HG02938 (cell line): ENCODE measurements at regions not wholly inside any gene's neighbourhood (a gene's known extent, or its start where the extent isn't known, plus 50 kb on each side); places are given as distances from the start of the nearest gene placed in this dataset.
"Not testable (repeated sequence)": the region's sequence is repeated elsewhere in the genome, so short reads cannot be mapped to it uniquely, and the experiment has no call there.

Source experiments
- ATAC-seq: cut with Tn5 transposase; IDR thresholded peaks from one replicate; pipeline ENCODE4 v1.9.1; 2021; ENCODE audit warnings: mild to moderate bottlenecking, moderate library complexity; ENCODE audit not compliant: unreplicated experiment

DNA sequence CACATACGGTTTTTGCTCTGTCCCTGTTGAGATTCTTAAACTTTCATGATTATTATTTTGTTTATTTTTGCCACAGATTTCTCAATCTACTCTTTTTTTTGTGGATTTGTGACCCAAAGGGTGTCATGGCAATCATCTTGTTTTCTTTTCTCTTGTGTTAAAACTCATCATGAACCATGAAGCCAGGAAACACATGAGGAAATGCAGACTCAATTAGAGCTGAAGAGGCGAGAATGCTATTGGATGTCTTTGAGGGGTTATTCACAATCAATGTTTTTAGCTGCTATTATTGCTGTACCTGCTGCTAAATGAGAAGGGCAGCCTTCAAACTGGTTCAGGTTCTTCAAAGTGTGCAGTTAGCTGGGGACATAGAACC is 99.5 kb upstream of the MMADHC start:
- no peak for ATAC-seq

DNA sequence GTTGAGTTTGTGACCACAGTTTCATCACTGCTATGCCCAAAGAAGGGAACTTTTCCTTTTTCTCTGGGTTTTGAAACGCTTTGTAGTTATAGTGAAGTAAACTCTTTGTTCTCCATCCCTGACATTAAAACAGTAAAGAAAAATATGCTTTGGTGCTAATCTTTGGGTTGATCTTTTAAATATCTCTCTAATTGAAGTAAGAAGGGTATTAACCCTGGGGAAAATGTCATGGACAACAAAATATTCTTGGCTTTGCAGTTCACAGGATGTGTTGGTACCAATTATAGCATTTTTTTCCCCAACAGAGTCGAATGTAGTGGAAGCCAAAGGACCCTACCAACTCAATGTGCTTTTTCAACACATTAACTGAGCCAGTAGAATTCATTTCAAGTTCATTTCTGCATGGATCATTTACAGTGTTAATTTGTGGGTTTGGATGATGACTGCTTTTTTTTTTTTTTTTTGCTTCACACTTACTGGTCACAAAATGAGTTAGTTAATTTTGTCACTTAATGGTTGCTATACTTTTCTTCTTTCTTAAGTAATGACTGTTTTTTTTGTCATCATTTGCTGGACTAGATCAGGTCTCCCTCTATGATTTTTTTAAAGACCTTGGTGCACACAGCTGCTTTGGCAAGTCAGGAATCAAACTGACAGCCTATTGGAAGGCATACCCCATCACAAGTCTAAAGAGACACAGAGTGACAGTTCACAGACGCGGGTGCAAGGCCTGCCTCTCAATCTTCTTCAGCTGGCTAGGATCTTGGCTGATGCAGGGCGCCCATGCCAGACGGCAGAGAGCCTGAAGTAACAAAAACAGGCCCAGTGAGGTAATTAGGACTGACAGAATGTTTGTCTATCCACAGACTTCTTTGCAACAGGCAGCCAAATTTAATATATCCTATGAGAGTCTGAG is 98.8 kb upstream of the MMADHC start:
- ATAC-seq: no peak

DNA sequence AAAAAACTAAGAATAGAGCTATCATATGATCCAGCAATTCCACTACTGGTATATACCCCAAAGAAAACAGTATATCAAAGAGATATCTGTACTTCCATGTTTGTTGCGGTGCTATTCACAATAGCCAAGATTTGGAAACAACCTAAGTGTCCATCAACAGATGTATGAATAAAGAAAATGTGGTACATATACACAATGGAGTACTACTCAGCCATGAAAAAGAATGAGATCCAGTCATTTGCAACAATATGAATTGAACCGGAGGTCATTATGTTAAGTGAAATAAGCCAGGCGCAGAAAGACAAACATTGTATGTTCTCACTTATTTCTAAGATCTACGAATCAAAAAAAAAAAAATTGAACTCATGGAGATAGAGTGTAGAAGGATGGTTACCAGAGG is 97.8 kb upstream of the MMADHC start:
- not testable (repeated sequence) for ATAC-seq

DNA sequence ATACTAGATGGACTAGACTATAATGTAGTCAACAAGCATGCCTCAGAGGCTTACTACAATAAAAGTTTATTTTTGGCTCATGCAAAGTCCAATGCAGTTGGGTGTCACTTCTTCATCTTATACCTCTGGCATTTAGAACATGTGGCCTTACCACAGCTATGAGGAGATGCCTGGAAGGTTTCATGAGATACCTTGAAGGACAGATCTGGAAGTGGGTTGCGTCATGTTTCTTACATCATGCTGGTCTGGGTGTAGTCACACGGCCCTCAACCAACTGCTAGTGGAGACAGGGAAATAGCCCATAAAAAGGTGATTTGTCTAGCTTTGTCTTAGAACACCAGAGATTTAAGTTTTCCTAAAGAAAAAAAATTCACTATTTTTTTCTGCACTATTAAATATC is 91.7 kb upstream of the MMADHC start:
- no peak for ATAC-seq

DNA sequence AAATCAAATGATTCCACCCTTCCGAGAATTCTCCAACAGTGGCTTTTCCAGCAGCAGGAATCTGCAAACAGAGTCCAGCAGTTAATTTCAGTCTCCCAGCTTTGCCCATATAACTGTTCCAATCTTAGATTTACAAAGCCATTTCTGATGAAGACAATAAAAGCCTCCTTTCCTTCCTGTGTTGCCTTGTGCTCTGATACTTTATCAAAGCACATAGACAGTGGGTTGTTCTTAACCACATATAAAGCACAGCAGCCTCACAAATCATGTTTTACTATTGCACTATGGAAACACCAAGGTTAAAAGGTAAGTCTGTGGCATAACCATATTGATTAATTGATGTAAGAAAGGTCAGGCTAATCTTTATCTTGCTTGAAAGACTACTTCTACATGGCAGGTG is 89.8 kb upstream of the MMADHC start:
- ATAC-seq: no peak

DNA sequence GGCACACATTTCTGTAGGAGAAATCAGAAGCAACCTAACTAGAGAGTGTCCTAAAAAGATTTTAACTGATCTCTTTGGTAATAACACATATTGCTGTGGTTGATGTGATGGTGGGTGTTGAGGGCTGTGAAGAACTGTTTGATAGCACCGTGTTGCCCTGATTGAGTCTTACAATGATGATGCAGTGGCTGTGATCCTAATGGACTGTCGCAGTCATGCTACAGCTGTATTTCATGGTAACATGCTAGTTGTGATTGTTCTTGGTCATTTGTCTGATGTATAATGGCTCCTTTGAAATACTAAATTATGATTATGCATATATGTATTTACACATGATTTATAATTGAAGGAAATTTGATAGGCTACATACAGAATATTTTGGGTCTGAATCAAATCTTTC is 82.5 kb upstream of the MMADHC start:
- ATAC-seq: no peak

DNA sequence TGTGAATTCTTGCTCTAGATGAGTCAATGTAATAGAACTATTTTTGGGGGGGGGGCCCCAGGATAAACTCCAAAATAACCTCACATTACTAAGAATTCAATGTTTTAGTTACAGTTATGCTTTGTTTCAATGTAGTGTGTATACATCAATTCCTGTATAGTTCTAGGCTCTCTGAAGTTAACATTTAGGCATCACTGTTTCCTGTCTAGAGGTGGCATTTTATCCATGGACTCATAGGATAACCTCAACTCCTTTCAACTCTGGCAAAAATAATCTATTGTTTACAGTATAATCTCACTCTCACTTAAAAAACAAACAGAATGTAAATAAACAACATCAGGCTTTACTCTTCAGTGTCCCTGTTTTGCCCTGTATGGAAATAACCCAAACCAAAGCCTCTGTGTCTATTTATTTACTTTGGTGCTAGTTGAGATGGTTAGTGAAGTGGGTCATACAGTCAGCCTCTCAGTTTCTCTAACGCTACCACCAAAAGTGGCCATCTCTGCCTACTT is 79.3 kb upstream of the MMADHC start:
- no peak for ATAC-seq

DNA sequence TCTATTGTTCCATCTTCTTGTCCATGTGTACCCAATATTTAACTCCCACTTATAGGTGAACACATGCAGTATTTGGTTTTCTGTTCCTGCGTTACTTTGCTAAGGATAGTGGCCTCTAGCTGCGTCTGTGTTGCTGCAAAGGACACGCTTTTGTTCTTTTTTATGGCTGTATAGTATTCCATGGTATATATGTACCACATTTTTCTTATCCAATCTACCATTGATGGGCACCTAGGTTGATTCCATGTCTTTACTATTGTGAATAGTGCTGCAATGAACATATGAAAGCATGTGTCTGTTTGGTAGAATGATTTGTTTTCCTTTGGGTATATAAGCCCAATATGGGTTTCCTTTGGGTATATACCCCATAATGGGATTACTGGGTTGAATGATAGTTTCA is 77.3 kb upstream of the MMADHC start:
- ATAC-seq: no peak

DNA sequence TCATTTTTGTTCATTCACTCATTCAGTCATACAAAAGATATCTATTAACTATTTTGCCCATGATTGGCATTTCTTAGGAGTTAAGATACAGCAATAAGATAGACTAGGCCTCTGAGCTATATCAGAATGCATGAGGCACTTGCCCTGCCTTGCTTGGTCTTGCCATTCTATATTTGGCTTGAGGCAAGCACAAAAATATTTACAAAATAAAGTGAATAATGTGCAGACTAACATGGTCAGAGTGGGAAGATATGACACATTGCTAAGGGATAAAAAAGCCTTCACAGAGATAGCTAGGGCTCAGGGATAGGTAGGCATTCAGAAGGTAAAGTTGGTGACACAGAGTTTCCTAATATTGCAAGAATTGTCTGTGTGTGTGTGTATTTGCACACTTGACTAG is 75.0 kb upstream of the MMADHC start:
- no peak for ATAC-seq

DNA sequence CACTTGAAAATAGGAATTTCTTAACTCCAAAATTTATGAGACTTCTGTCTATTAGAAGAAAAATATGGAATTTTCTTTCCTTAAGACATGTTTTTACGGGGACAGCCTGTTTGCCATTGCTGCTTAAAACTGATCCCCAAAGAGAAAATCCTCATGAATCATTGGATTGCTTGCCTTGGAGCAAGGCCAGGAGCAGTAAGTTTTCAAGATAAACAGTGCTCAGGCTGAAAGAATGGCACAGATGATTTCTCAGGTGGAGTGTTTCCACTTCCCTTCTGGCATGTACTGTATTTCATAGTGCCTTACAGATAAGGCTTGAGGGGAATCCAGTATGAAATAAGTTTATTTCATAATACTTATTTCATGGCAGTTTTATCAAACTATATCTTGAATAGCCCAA is 74.3 kb upstream of the MMADHC start:
- no peak for ATAC-seq

DNA sequence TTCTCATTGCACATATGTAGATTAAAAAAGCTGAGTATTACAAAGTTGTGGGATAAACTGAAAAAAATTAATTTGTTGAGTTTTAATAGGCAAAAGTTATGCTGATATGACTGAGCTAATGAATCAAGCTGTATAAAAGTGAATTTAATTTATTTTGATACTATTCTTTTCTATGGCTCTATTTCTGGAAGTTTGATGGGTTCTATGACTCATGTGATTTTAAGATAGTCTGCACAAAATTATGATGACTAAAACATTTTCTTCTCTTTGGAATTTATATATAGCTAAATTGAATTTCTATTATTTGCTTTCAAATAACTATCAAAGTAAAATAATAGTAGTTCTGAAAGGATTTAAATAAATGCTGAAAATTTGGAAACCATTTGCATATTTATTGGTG is 71.0 kb upstream of the MMADHC start:
- ATAC-seq: no peak

DNA sequence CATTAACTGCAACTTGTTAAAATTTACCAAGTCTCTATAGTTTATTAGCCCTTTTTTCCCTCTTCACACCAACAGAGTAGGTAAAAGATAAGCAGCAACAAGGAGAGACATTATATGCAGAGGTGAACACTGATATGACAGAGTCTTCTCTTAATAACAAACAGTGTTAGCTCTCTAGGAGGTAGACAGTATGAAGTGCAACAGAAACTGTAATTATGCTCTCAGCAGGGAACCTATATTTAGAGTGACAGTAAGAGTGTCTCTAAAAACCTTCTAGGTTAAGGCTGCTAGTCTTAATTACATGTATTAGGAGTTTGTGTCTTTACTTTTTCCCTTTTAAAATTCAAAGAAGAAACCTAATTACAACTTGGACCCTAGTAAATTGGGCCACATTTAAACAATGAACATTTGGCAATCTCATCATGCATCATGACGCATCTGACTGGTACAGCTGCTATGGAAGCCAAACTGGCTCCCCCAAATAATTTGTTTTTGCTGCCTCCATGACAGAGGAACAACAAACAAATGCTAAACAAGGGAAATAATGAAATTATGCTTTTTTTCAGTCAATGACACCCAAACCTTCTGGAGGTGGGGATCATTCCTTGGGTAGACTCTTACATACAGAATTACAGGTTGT is 69.9 kb upstream of the MMADHC start:
- ATAC-seq: no peak

DNA sequence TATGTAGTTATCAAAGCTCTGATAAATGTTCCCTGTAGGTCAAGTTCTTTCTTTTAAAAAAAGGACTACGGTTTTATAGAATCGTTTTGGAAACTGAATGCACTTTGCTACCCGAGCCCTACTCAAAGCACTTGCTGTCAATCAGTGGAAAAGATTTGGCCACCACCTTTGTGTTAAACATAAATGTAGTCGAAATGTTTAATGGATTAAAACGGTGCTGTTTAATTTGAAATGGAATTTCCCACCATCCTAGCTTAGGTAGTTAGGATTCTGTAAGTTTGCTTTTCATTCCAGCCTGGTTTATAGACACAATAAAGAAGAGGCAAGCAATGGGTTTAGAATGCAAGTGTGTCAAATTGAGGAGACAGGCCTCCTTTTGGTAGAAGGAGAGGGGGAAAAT is 69.4 kb upstream of the MMADHC start:
- no peak for ATAC-seq

DNA sequence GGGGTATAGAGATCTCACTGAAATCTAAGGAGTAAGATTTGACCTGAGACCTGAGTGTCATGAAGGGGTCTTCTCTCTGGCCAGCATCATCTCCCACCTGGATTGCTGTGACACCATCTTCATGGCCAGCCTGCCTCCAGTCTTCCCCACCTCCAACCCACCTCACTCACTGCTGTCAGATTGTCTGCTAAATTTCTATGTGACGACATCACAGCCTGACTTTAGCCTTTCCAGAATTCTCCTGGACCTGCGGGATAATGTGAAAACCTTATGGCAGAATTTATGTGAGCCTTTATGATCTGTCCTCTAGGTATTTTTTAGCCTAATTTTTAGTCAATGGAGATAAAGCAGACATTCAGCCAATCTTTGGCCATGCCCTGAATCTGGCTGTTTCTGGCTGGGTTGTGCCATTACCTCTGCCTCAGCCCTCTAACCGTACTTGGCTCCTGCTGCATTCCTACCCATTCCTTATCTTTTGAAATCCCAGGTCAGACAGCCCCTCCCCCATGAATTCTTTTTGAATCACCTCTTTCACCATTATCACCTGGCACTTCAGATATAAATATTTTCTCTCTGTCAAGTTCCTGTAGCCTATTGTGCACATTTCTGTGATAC is 66.4 kb upstream of the MMADHC start:
- no peak for ATAC-seq

DNA sequence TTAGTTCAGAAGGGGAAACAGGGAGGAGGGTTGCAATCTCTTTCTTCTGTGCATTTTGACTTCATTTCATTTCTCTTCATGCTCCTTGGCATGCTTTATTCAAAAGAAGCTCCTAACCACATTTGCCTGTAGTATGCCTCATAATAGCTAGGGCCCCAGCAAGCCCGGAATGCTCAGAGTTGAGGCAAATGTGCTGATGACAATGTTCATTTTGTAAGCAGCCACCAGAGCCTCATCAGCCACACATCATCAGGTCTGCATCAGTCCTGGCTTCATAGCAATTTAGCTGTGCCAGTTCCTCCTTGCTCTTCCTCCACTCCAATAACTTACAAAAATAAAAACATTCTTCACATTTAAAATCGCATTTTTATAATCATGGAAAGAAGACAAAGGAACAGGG is 65.4 kb upstream of the MMADHC start:
- ATAC-seq: no peak

DNA sequence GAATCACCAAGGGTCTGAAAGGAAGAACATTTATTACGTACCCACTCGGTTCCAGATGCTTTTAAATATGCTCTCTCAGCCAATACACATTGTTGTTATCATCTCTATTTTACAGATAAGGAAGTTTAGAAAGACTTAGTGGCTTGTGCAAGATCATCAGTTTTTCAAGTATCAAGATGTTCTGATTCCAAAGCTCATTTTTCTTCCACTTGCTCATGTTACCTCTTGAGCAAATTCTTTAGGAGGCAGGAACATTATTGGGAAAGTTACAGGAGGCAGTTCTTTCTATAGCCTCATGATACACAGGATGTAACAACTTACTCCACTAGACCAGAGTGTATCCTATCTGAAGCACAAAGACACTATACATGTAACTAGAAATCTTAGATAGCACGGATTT is 65.0 kb upstream of the MMADHC start:
- no peak for ATAC-seq

DNA sequence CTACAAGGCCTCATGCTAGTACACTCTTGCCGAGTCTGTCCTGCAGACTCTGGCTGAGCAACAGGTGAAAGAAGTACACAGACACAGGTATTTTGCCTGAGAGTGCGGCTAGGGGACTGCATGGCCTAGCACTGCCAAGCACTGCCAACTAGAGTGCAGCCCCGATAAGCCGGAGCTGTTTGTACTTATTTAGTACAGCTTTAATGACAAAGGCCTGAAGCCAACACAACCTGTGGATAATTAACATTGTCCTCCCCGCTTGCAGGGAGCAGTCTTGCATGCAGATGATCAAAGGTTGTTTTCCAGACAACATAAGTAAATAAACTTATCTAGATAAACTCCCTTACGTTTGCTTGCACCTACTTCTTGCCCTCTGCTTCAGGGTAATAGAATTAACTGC is 63.7 kb upstream of the MMADHC start:
- no peak for ATAC-seq

DNA sequence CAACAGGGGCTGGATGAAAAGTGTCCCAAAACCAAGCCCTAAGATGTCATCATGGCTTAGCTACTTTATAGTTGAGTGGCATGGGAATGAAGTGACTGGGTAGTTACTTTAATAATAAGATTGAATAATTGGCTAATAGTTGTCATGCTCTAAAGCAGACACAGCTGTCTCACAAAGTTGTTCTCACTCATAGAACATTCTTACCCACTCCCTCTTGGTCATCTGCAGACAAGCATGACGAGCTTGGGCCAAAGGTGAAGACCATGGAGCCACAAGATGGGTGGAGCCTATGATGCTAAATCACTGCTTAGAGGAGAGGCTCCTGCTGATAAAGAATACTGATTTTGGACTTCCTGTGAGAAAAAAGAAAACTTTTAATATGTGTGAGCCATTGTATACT is 62.4 kb upstream of the MMADHC start:
- ATAC-seq: no peak

DNA sequence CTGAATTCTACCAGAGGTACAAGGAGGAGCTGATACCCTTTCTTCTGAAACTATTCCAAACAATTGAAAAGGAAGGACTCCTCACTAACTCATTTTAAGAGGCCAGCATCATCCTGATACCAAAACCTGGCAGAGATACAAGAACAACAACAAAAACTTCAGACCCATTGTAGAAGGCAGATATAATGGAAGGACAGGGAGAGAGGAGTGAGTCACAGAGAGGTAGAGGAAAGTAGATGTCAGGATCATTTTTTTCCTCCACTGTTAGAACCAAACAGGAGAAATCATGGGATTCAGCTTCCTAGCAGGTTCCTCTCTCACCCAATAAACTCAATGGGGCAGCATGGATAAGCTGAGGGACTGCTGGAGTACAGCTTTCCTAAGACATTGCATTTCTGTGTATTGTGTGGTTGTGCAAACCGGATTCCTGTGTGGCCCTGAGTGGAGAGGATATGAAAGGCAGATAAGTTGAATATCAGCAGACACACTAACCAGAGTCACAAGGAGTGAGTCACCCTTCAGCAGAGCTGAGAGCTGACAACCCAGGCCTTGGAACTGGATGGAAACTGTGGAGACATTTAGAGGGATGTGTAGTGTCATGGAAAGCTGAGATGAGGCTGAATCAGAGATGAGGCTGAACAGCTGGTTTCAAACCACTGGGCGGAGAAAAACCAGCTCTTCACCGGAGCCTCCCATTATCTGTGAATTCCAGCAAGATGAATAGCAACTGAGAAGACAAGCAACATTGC is 60.9 kb upstream of the MMADHC start:
- ATAC-seq: no peak

DNA sequence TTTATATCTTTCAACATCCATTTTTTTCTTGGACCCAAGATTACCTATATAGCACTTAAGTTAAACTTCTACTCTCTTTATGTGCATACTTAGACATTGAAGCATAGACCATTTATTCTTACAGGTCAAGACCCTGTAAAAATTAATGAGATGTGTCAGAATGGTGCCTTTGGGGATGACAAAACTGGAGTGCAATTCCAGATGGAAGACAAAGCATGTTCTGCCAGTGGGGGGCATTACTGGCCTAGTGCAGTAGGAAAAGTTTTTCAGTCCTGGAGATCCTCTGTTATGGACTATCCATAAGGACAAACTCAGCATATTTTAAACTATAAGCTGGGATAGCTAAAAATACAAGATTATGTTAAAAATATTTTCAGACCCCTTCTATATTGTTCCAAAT is 57.8 kb upstream of the MMADHC start:
- no peak for ATAC-seq
